OCI-LY7 (cell line): ENCODE measurements at regions not wholly inside any gene's neighbourhood (a gene's known extent, or its start where the extent isn't known, plus 50 kb on each side); places are given as distances from the start of the nearest gene placed in this dataset.

Experiments
- EZH2phosphoT487 ChIP-seq: fragments of 200-600 bp; sonication (generic); IDR thresholded peaks from 2 replicates; pipeline ENCODE4 v1.6.1; 2018; ENCODE audit warnings: low read depth, borderline replicate concordance, mild to moderate bottlenecking, mixed run types, antibody characterized with exemption, low read length, moderate library complexity, mixed read lengths
- TF ChIP-seq, protein P1 (sequence below): fragments of 200-600 bp; sonication (generic); conservative IDR thresholded peaks from 2 replicates; pipeline ENCODE4 v1.5.1; 2014; ENCODE audit warnings: mild to moderate bottlenecking, antibody characterized with exemption, low read length, moderate library complexity, mixed read lengths

- TF ChIP-seq, protein P1, sequence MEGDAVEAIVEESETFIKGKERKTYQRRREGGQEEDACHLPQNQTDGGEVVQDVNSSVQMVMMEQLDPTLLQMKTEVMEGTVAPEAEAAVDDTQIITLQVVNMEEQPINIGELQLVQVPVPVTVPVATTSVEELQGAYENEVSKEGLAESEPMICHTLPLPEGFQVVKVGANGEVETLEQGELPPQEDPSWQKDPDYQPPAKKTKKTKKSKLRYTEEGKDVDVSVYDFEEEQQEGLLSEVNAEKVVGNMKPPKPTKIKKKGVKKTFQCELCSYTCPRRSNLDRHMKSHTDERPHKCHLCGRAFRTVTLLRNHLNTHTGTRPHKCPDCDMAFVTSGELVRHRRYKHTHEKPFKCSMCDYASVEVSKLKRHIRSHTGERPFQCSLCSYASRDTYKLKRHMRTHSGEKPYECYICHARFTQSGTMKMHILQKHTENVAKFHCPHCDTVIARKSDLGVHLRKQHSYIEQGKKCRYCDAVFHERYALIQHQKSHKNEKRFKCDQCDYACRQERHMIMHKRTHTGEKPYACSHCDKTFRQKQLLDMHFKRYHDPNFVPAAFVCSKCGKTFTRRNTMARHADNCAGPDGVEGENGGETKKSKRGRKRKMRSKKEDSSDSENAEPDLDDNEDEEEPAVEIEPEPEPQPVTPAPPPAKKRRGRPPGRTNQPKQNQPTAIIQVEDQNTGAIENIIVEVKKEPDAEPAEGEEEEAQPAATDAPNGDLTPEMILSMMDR = no peak
- TF ChIP-seq EZH2phosphoT487 = no peak
These were observed 99.1 kb upstream of the CACUL1 start for GRCh38 chr10:118853916-118854315.
